Neural cell (in vitro differentiated cells): ENCODE measurements at regions not wholly inside any gene's neighbourhood (a gene's known extent, or its start where the extent isn't known, plus 50 kb on each side); places are given as distances from the start of the nearest gene placed in this dataset.
"Not testable (repeated sequence)": the region's sequence is repeated elsewhere in the genome, so short reads cannot be mapped to it uniquely, and the experiment has no call there.

Experiments used
- H2AFZ ChIP-seq: fragments of 200-600, 300-800 bp; sonication (generic), shearing (Covaris generic); 2 replicates; pipeline ENCODE4 v1.6.0; 2014; ENCODE audit warnings: low read depth, mild to moderate bottlenecking, antibody characterized with exemption, low read length, moderate library complexity
- H3F3A ChIP-seq: fragments of 200-600 bp; shearing (Covaris generic); 2 replicates; pipeline ENCODE4 v1.6.1; 2016; ENCODE audit warnings: mild to moderate bottlenecking, moderate library complexity, mixed read lengths, antibody characterized with exemption, low read length; ENCODE audit not compliant: insufficient read depth, poor library complexity, severe bottlenecking
- H3K27ac ChIP-seq: fragments of 200-600, 300-800 bp; sonication (generic), shearing (Covaris generic); 2 replicates; pipeline ENCODE4 v1.5.1; 2014; ENCODE audit warnings: mild to moderate bottlenecking, low read length, moderate library complexity
- H3K27me3 ChIP-seq: fragments of 300-800, 200-600 bp; sonication (generic), shearing (Covaris generic); 2 replicates; pipeline ENCODE4 v1.6.0; 2014; ENCODE audit warnings: mild to moderate bottlenecking, low read depth, low read length, moderate library complexity; ENCODE audit not compliant: insufficient read depth
- H3K36me3 ChIP-seq: fragments of 300-800, 200-600 bp; sonication (generic), shearing (Covaris generic); 2 replicates; pipeline ENCODE4 v1.5.1; 2014; ENCODE audit warnings: mild to moderate bottlenecking, antibody characterized with exemption, low read length, moderate library complexity; ENCODE audit not compliant: insufficient read depth
- H3K4me2 ChIP-seq: fragments of 300-800, 200-600 bp; sonication (generic), shearing (Covaris generic); 2 replicates; pipeline ENCODE4 v1.6.0; 2014; ENCODE audit warnings: mild to moderate bottlenecking, low read length
- H3K4me3 ChIP-seq: fragments of 300-800, 200-600 bp; sonication (generic), shearing (Covaris generic); 2 replicates; pipeline ENCODE4 v1.5.1; 2014; ENCODE audit warnings: mild to moderate bottlenecking, low read length, moderate library complexity
- H3K79me2 ChIP-seq: fragments of 200-600 bp; shearing (Covaris generic); replicated peaks from 2 replicates; pipeline ENCODE4 v1.6.0; 2014; ENCODE audit warnings: mild to moderate bottlenecking, low read length, moderate library complexity; ENCODE audit not compliant: insufficient read depth
- H3K9ac ChIP-seq: fragments of 300-800, 200-600 bp; sonication (generic), shearing (Covaris generic); 2 replicates; pipeline ENCODE4 v1.6.1; 2016; ENCODE audit warnings: mild to moderate bottlenecking, low read length, mixed read lengths
- H3K9me2 ChIP-seq: fragments of 200-600 bp; shearing (Covaris generic); 2 replicates; pipeline ENCODE4 v1.6.1; 2016; ENCODE audit warnings: mild to moderate bottlenecking, low read length, mixed read lengths; ENCODE audit not compliant: insufficient read depth
- H3K9me3 ChIP-seq: fragments of 200-600, 300-800 bp; sonication (generic), shearing (Covaris generic); 2 replicates; pipeline ENCODE4 v1.6.1; 2016; ENCODE audit warnings: mild to moderate bottlenecking, mixed run types, low read length, moderate library complexity, mixed read lengths
- H4K20me1 ChIP-seq: fragments of 200-600 bp; shearing (Covaris generic); 2 replicates; pipeline ENCODE4 v1.6.1; 2016; ENCODE audit warnings: mild to moderate bottlenecking, mixed run types; ENCODE audit not compliant: insufficient read depth
- EP300 ChIP-seq: fragments of 450-650 bp; conservative IDR thresholded peaks from 2 replicates; pipeline ENCODE4 v1.6.1; 2014; ENCODE audit warnings: antibody characterized with exemption, mild to moderate bottlenecking, moderate library complexity; ENCODE audit not compliant: poor library complexity, severe bottlenecking
- EZH2 ChIP-seq: fragments of 200-600, 300-800 bp; shearing (Covaris generic), sonication (generic); IDR thresholded peaks from 2 replicates; pipeline ENCODE4 v1.6.1; 2014; ENCODE audit warnings: antibody characterized with exemption, low read length, borderline replicate concordance, mild to moderate bottlenecking; ENCODE audit not compliant: insufficient read depth, poor library complexity, severe bottlenecking
- MXI1 ChIP-seq: fragments of 450-650 bp; conservative IDR thresholded peaks from 2 replicates; pipeline ENCODE4 v1.6.1; 2014; ENCODE audit warnings: antibody characterized with exemption, mild to moderate bottlenecking; ENCODE audit not compliant: poor library complexity, severe bottlenecking
- POLR2AphosphoS5 ChIP-seq: IDR thresholded peaks from 2 replicates; pipeline ENCODE4 v1.6.1; 2012
- RAD21 ChIP-seq: fragments of 450-650 bp; conservative IDR thresholded peaks from 2 replicates; pipeline ENCODE4 v1.6.1; 2014; ENCODE audit warnings: antibody characterized with exemption, mild to moderate bottlenecking, moderate library complexity
- SMC3 ChIP-seq: fragments of 450-650 bp; conservative IDR thresholded peaks from 2 replicates; pipeline ENCODE4 v1.6.1; 2014; ENCODE audit warnings: antibody characterized with exemption, mild to moderate bottlenecking, moderate library complexity; ENCODE audit not compliant: poor library complexity
- TAF1 ChIP-seq: IDR thresholded peaks from 2 replicates; pipeline ENCODE4 v1.6.1; 2012; ENCODE audit warnings: low read depth
- TF ChIP-seq, protein P1 (sequence below): fragments of 450-650 bp; IDR thresholded peaks from 2 replicates; pipeline ENCODE4 v1.5.1; 2014; ENCODE audit warnings: antibody characterized with exemption, mild to moderate bottlenecking, moderate library complexity; ENCODE audit not compliant: poor library complexity, severe bottlenecking
- TF ChIP-seq, protein P2 (sequence below): IDR thresholded peaks from 2 replicates; pipeline ENCODE4 v1.6.1; 2012; ENCODE audit warnings: borderline replicate concordance

DNA sequence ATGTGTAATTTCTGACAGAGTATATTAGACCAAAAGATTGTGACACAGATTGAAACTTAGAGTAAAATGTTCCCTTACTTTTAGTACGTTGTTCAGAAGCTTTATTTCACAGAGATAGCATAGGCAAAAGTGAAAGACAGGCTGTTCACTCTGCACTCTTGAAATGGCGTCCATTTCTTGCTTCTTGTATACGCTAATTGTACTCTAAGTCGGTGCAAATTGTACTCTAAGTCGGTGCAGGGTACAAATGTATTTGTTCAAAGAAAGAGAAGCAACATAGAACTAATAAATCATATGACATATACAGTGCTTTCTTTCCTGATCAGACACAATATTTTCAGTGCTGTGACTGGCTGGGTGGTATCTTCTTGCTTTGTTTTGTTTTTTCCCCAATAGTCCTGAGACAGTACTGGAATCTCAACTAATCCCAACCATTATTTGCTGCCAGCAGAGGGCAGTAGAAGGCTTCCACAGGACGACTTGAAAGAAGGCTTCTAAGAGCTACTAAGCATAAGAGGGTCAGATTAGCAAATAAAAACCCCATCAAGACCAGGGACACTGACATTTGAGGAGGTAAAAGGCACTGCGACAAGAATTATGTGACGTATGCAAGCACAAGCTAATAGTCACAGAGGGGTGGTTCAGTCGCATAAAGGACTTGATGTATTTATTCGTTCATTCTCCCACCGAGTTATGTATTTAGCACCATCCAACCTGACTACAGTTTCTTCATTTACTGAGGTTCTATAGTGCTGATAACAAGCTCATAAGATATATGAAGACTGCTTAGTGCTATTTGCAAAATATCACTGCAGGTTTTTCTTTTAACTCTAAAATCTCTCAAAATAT lies 831.8 kb downstream of the TAF11L14 start:
- Histone ChIP-seq H3K9me2 (no peaks in the 10 kb centered on the region), H3F3A (no peaks in the 10 kb centered on the region), H4K20me1 (no peaks in the 10 kb centered on the region), H3K4me2 (no peak overlapping the region), H3K9ac (no peak overlapping the region), H2AFZ (no peak overlapping the region), H3K79me2 (no peaks in the 10 kb centered on the region), H3K27ac (peak overlapping the region; percentile 4), H3K36me3 (no peaks in the 10 kb centered on the region), H3K4me3 (no peak overlapping the region), H3K27me3 (no peaks in the 10 kb centered on the region), H3K9me3 (no peaks in the 10 kb centered on the region)
- TF ChIP-seq POLR2AphosphoS5: no peak
- TF ChIP-seq, protein P1, sequence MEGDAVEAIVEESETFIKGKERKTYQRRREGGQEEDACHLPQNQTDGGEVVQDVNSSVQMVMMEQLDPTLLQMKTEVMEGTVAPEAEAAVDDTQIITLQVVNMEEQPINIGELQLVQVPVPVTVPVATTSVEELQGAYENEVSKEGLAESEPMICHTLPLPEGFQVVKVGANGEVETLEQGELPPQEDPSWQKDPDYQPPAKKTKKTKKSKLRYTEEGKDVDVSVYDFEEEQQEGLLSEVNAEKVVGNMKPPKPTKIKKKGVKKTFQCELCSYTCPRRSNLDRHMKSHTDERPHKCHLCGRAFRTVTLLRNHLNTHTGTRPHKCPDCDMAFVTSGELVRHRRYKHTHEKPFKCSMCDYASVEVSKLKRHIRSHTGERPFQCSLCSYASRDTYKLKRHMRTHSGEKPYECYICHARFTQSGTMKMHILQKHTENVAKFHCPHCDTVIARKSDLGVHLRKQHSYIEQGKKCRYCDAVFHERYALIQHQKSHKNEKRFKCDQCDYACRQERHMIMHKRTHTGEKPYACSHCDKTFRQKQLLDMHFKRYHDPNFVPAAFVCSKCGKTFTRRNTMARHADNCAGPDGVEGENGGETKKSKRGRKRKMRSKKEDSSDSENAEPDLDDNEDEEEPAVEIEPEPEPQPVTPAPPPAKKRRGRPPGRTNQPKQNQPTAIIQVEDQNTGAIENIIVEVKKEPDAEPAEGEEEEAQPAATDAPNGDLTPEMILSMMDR: peak; percentile 87
- TF ChIP-seq SMC3: peak; percentile 87
- peak; percentile 90 for TF ChIP-seq RAD21

DNA sequence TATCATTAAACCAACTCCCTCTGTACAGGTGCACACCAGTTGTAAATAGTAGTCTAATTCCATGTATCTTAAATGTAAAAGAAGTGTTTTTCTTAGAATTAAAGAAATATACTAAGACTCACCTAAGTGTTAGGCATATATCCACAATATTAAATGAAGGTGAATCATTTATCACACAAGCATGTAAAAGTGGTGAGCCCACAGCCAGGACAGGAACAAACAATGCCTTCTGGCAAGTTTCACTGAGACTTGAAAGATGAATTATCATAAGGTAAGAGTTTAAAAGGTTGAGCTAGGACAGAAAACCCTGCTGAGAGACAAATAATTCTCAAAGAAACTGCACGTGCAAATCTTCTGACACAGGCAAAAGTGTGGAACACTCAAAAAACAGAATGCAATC lies 832.5 kb downstream of the TAF11L14 start:
- Histone ChIP-seq H2AFZ (no peak overlapping the region), H3K9me2 (no peaks in the 10 kb centered on the region), H3K36me3 (no peaks in the 10 kb centered on the region), H3K9me3 (no peaks in the 10 kb centered on the region), H3K9ac (no peak overlapping the region), H3K27me3 (no peaks in the 10 kb centered on the region), H3F3A (no peaks in the 10 kb centered on the region), H3K27ac (peak overlapping the region; percentile 4), H3K79me2 (no peaks in the 10 kb centered on the region), H3K4me2 (no peak overlapping the region), H3K4me3 (no peak overlapping the region), H4K20me1 (no peaks in the 10 kb centered on the region)
- TF ChIP-seq MXI1 (no peak), POLR2AphosphoS5 (no peak), EZH2 (no peak), TAF1 (no peak), RAD21 (no peak), EP300 (no peak)
- TF ChIP-seq, protein P1: no peak
- TF ChIP-seq, protein P2, sequence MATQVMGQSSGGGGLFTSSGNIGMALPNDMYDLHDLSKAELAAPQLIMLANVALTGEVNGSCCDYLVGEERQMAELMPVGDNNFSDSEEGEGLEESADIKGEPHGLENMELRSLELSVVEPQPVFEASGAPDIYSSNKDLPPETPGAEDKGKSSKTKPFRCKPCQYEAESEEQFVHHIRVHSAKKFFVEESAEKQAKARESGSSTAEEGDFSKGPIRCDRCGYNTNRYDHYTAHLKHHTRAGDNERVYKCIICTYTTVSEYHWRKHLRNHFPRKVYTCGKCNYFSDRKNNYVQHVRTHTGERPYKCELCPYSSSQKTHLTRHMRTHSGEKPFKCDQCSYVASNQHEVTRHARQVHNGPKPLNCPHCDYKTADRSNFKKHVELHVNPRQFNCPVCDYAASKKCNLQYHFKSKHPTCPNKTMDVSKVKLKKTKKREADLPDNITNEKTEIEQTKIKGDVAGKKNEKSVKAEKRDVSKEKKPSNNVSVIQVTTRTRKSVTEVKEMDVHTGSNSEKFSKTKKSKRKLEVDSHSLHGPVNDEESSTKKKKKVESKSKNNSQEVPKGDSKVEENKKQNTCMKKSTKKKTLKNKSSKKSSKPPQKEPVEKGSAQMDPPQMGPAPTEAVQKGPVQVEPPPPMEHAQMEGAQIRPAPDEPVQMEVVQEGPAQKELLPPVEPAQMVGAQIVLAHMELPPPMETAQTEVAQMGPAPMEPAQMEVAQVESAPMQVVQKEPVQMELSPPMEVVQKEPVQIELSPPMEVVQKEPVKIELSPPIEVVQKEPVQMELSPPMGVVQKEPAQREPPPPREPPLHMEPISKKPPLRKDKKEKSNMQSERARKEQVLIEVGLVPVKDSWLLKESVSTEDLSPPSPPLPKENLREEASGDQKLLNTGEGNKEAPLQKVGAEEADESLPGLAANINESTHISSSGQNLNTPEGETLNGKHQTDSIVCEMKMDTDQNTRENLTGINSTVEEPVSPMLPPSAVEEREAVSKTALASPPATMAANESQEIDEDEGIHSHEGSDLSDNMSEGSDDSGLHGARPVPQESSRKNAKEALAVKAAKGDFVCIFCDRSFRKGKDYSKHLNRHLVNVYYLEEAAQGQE: no peak

DNA sequence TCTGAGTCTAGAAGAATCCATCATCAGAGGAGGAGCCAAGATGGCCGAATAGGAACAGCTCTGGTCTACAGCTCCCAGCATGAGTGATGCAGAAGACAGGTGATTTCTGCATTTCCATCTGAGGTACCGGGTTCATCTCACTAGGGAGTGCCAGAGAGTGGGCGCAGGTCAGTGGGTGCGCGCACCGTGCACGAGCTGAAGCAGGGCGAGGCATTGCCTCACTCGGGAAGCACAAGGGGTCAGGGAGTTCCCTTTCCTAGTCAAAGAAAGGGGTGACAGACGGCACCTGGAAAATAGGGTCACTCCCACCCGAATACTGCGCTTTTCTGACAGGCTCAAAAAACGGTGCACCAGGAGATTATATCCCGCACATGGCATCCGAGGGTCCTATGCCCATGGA lies 837.5 kb downstream of the TAF11L14 start:
- not testable (repeated sequence) for H3K36me3 ChIP-seq, H3K9me3 ChIP-seq, H3K27me3 ChIP-seq, H3K9ac ChIP-seq, H4K20me1 ChIP-seq, H3F3A ChIP-seq, H2AFZ ChIP-seq, H3K4me3 ChIP-seq, H3K79me2 ChIP-seq, H3K4me2 ChIP-seq, H3K27ac ChIP-seq, H3K9me2 ChIP-seq
